ENCODE measurements at regions not wholly inside any gene's neighbourhood (a gene's known extent, or its start where the extent isn't known, plus 50 kb on each side); places are given as distances from the start of the nearest gene placed in this dataset.

- Mint-ChIP-seq H3K36me3 (no peaks in the 10 kb centered on the region), H3K4me1 (ENCODE audit: low read depth in 2 of 2) (no peaks in the 10 kb centered on the region), H3K27ac (no peak overlapping the region), H3K4me3 (no peak overlapping the region), H3K27me3 (no peaks in the 10 kb centered on the region), H3K9me3 (no peaks in the 10 kb centered on the region)
- ATAC-seq (no peak), DNase-seq (ENCODE audit: low spot score) (no peak)
These were observed 904.8 kb upstream of the PCDH20 start for GRCh38 chr13:62320129-62321108.

- no peak overlapping the region for H3K4me3 Mint-ChIP-seq
- H3K27ac Mint-ChIP-seq, result no peak overlapping the region
- no peaks in the 10 kb centered on the region for H3K4me1 Mint-ChIP-seq (ENCODE audit: low read depth in 2 of 2)
These were observed 894.3 kb upstream of the PCDH20 start for GRCh38 chr13:62309904-62310303.

GRCh38 chr13:62305756-62306155 lies 890.1 kb upstream of the PCDH20 start:
- DNase-seq (ENCODE audit: low spot score) (no peak), ATAC-seq (no peak)
- no peak overlapping the region for H3K4me3 Mint-ChIP-seq
- no peaks in the 10 kb centered on the region for H3K36me3 Mint-ChIP-seq
- no peak overlapping the region for H3K27ac Mint-ChIP-seq
- H3K9me3 Mint-ChIP-seq, result peaks cover 14% of the 10 kb centered on the region
- no peaks in the 10 kb centered on the region for H3K27me3 Mint-ChIP-seq
- H3K4me1 Mint-ChIP-seq (ENCODE audit: low read depth in 2 of 2), result no peaks in the 10 kb centered on the region

More at GRCh38 chr13:62309904-62310303, 894.3 kb upstream of the PCDH20 start:
- Mint-ChIP-seq H3K36me3 (no peaks in the 10 kb centered on the region), H3K27me3 (no peaks in the 10 kb centered on the region), H3K9me3 (peaks cover 15% of the 10 kb centered on the region)
- DNase-seq (ENCODE audit: low spot score) (no peak), ATAC-seq (no peak)

GRCh38 chr13:62302341-62302740 lies 886.7 kb upstream of the PCDH20 start:
- Mint-ChIP-seq H3K4me1 (ENCODE audit: low read depth in 2 of 2) (no peaks in the 10 kb centered on the region), H3K27me3 (no peaks in the 10 kb centered on the region), H3K4me3 (no peak overlapping the region), H3K27ac (no peak overlapping the region), H3K36me3 (no peaks in the 10 kb centered on the region), H3K9me3 (peaks cover 14% of the 10 kb centered on the region)
- ATAC-seq (no peak), DNase-seq (ENCODE audit: low spot score) (no peak)

- no peaks in the 10 kb centered on the region for H3K36me3 Mint-ChIP-seq
- no peak overlapping the region for H3K27ac Mint-ChIP-seq
- peaks cover 4% of the 10 kb centered on the region for H3K9me3 Mint-ChIP-seq
- no peak overlapping the region for H3K4me3 Mint-ChIP-seq
- no peak for ATAC-seq
- no peaks in the 10 kb centered on the region for H3K27me3 Mint-ChIP-seq
- DNase-seq (ENCODE audit: low spot score), result no peak
- no peaks in the 10 kb centered on the region for H3K4me1 Mint-ChIP-seq (ENCODE audit: low read depth in 2 of 2)
These were observed 884.3 kb upstream of the PCDH20 start for GRCh38 chr13:62299988-62300387.

GRCh38 chr13:62296812-62297211 lies 881.2 kb upstream of the PCDH20 start:
- no peak overlapping the region for H3K4me3 Mint-ChIP-seq
- H3K4me1 Mint-ChIP-seq (ENCODE audit: low read depth in 2 of 2), result no peaks in the 10 kb centered on the region
- H3K9me3 Mint-ChIP-seq, result no peaks in the 10 kb centered on the region
- ATAC-seq, result no peak
- H3K27ac Mint-ChIP-seq, result no peak overlapping the region
- no peaks in the 10 kb centered on the region for H3K36me3 Mint-ChIP-seq
- H3K27me3 Mint-ChIP-seq, result no peaks in the 10 kb centered on the region
- DNase-seq (ENCODE audit: low spot score), result no peak

- Mint-ChIP-seq H3K4me1 (ENCODE audit: low read depth in 2 of 2) (no peaks in the 10 kb centered on the region), H3K36me3 (peaks cover 5% of the 10 kb centered on the region), H3K9me3 (peaks cover 4% of the 10 kb centered on the region), H3K27me3 (no peaks in the 10 kb centered on the region), H3K27ac (no peak overlapping the region), H3K4me3 (no peak overlapping the region)
- DNase-seq (ENCODE audit: low spot score) (no peak), ATAC-seq (no peak)
These were observed 878.6 kb upstream of the PCDH20 start for GRCh38 chr13:62294244-62294643.

- H3K27ac Mint-ChIP-seq, result no peak overlapping the region
- H3K9me3 Mint-ChIP-seq, result peaks cover 5% of the 10 kb centered on the region
- DNase-seq (ENCODE audit: low spot score), result no peak
- no peak for ATAC-seq
- peaks cover 5% of the 10 kb centered on the region for H3K36me3 Mint-ChIP-seq
- H3K27me3 Mint-ChIP-seq, result no peaks in the 10 kb centered on the region
- no peaks in the 10 kb centered on the region for H3K4me1 Mint-ChIP-seq (ENCODE audit: low read depth in 2 of 2)
- no peak overlapping the region for H3K4me3 Mint-ChIP-seq
These were observed 877.2 kb upstream of the PCDH20 start for GRCh38 chr13:62292714-62293480.

GRCh38 chr13:62290542-62290941 lies 874.9 kb upstream of the PCDH20 start:
- no peak overlapping the region for H3K4me3 Mint-ChIP-seq
- no peak for ATAC-seq
- no peak for DNase-seq (ENCODE audit: low spot score)
- peaks cover 9% of the 10 kb centered on the region for H3K9me3 Mint-ChIP-seq
- peaks cover 5% of the 10 kb centered on the region for H3K36me3 Mint-ChIP-seq
- H3K4me1 Mint-ChIP-seq (ENCODE audit: low read depth in 2 of 2), result no peaks in the 10 kb centered on the region
- H3K27ac Mint-ChIP-seq, result no peak overlapping the region
- no peaks in the 10 kb centered on the region for H3K27me3 Mint-ChIP-seq

GRCh38 chr13:62287764-62288163 lies 872.1 kb upstream of the PCDH20 start:
- Mint-ChIP-seq H3K4me1 (ENCODE audit: low read depth in 2 of 2) (no peaks in the 10 kb centered on the region), H3K27me3 (no peaks in the 10 kb centered on the region), H3K36me3 (peaks cover 5% of the 10 kb centered on the region), H3K9me3 (peaks cover 18% of the 10 kb centered on the region), H3K4me3 (no peak overlapping the region), H3K27ac (no peak overlapping the region)
- ATAC-seq (no peak), DNase-seq (ENCODE audit: low spot score) (no peak)

GRCh38 chr13:62280590-62280989 lies 864.9 kb upstream of the PCDH20 start:
- no peak for ATAC-seq
- Mint-ChIP-seq H3K4me3 (no peak overlapping the region), H3K9me3 (peaks cover 23% of the 10 kb centered on the region), H3K27me3 (no peaks in the 10 kb centered on the region), H3K27ac (no peak overlapping the region), H3K36me3 (no peaks in the 10 kb centered on the region), H3K4me1 (ENCODE audit: low read depth in 2 of 2) (no peaks in the 10 kb centered on the region)
- DNase-seq (ENCODE audit: low spot score), result no peak

- no peak for ATAC-seq
- no peak for DNase-seq (ENCODE audit: low spot score)
- no peak overlapping the region for H3K4me3 Mint-ChIP-seq
- H3K36me3 Mint-ChIP-seq, result no peaks in the 10 kb centered on the region
- H3K4me1 Mint-ChIP-seq (ENCODE audit: low read depth in 2 of 2), result no peaks in the 10 kb centered on the region
- no peak overlapping the region for H3K27ac Mint-ChIP-seq
- peaks cover 17% of the 10 kb centered on the region for H3K9me3 Mint-ChIP-seq
- H3K27me3 Mint-ChIP-seq, result no peaks in the 10 kb centered on the region
These were observed 862.6 kb upstream of the PCDH20 start for GRCh38 chr13:62278271-62278670.

GRCh38 chr13:62251734-62252133 lies 836.1 kb upstream of the PCDH20 start:
- DNase-seq (ENCODE audit: low spot score) (no peak), ATAC-seq (no peak)
- Mint-ChIP-seq H3K9me3 (peaks cover 18% of the 10 kb centered on the region), H3K27ac (no peak overlapping the region), H3K36me3 (peaks cover 4% of the 10 kb centered on the region), H3K4me3 (no peak overlapping the region), H3K4me1 (ENCODE audit: low read depth in 2 of 2) (no peaks in the 10 kb centered on the region), H3K27me3 (no peaks in the 10 kb centered on the region)

GRCh38 chr13:62250501-62251201 lies 835.0 kb upstream of the PCDH20 start:
- H3K27me3 Mint-ChIP-seq, result no peaks in the 10 kb centered on the region
- no peak for DNase-seq (ENCODE audit: low spot score)
- no peaks in the 10 kb centered on the region for H3K4me1 Mint-ChIP-seq (ENCODE audit: low read depth in 2 of 2)

More at GRCh38 chr13:62250501-62251201, 835.0 kb upstream of the PCDH20 start:
- no peak for ATAC-seq
- H3K36me3 Mint-ChIP-seq, result peaks cover 4% of the 10 kb centered on the region
- no peak overlapping the region for H3K4me3 Mint-ChIP-seq
- H3K27ac Mint-ChIP-seq, result no peak overlapping the region
- peaks cover 13% of the 10 kb centered on the region for H3K9me3 Mint-ChIP-seq

All from natural killer cell treated with Interleukin-12 subunit alpha and Interleukin-12 subunit beta and Interleukin-15 and Interleukin-18, amount 100 ng/mL, for 72 hours (primary cell).